ENCODE measurements at regions not wholly inside any gene's neighbourhood (a gene's known extent, or its start where the extent isn't known, plus 50 kb on each side); places are given as distances from the start of the nearest gene placed in this dataset.

GRCh38 chr2:16339206-16339605 lies 326.4 kb downstream of the CYRIA start:
- Histone ChIP-seq H3K4me3 (no peak overlapping the region), H3K4me1 (no peaks in the 10 kb centered on the region), H3K9me3 (peaks cover 0 to 15% (median 0%) of the 10 kb centered on the region in 3 donors), H3K27me3 (no peaks in the 10 kb centered on the region), H3K36me3 (no peaks in the 10 kb centered on the region), H3K27ac (no peak overlapping the region)
- TF ChIP-seq POLR2A (IDR thresholded peaks at IDR 0.05) (no peak), POLR2AphosphoS5 (IDR thresholded peaks at IDR 0.05) (no peak), EP300 (IDR thresholded peaks at IDR 0.05) (no peak)
- TF ChIP-seq, protein P1, sequence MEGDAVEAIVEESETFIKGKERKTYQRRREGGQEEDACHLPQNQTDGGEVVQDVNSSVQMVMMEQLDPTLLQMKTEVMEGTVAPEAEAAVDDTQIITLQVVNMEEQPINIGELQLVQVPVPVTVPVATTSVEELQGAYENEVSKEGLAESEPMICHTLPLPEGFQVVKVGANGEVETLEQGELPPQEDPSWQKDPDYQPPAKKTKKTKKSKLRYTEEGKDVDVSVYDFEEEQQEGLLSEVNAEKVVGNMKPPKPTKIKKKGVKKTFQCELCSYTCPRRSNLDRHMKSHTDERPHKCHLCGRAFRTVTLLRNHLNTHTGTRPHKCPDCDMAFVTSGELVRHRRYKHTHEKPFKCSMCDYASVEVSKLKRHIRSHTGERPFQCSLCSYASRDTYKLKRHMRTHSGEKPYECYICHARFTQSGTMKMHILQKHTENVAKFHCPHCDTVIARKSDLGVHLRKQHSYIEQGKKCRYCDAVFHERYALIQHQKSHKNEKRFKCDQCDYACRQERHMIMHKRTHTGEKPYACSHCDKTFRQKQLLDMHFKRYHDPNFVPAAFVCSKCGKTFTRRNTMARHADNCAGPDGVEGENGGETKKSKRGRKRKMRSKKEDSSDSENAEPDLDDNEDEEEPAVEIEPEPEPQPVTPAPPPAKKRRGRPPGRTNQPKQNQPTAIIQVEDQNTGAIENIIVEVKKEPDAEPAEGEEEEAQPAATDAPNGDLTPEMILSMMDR (IDR thresholded peaks at IDR 0.05) = no peak
- 50 to 56% methylated on average over 1 of the region's 1 CpG for WGBS, 2 donors (ENCODE audit: low coverage in 1 of 2)
- no peak for ATAC-seq

GRCh38 chr2:16338026-16338425 lies 327.6 kb downstream of the CYRIA start:
- no peak for ATAC-seq
- Histone ChIP-seq H3K27ac (no peak overlapping the region), H3K4me1 (peaks cover 0 to 6% (median 0%) of the 10 kb centered on the region in 3 donors), H3K36me3 (no peaks in the 10 kb centered on the region), H3K9me3 (peaks cover 0 to 15% (median 0%) of the 10 kb centered on the region in 3 donors), H3K27me3 (no peaks in the 10 kb centered on the region), H3K4me3 (no peak overlapping the region)
- TF ChIP-seq EP300 (IDR thresholded peaks at IDR 0.05) (no peak), POLR2AphosphoS5 (IDR thresholded peaks at IDR 0.05) (no peak), POLR2A (IDR thresholded peaks at IDR 0.05) (no peak)
- TF ChIP-seq, protein P1 (IDR thresholded peaks at IDR 0.05) = no peak

DNA sequence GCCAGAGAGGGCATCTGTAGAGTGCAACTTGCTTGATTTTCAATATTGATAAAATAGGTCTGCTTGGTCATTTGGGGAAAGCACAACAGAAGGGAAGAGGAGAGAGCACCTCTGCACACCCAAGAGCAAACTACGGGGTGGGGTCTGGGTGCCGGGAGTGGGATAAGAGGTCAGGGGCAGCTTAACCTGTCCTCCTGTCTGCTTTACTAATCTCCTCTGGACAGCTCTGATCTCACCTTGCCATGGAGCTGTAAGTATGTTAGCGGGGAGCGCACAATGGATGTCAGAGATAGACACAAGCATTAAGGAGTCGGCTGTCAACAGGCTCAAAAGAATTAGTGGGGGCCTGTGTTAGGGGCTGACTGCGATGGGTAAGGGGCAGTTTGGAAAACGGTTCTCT lies 328.7 kb downstream of the CYRIA start:
- no peak for ATAC-seq
- TF ChIP-seq EP300 (IDR thresholded peaks at IDR 0.05) (no peak), POLR2A (IDR thresholded peaks at IDR 0.05) (no peak)
- TF ChIP-seq, protein P1 (IDR thresholded peaks at IDR 0.05) = no peak
- no peak overlapping the region for H3K4me3 ChIP-seq
- H3K9me3 ChIP-seq = peaks cover 0 to 15% (median 0%) of the 10 kb centered on the region in 3 donors
- no peak overlapping the region for H3K27ac ChIP-seq
- H3K36me3 ChIP-seq = no peaks in the 10 kb centered on the region
- H3K27me3 ChIP-seq = no peaks in the 10 kb centered on the region
- 79 to 97% methylated on average over 3 to 5 of the region's 7 CpGs for WGBS, 2 donors (ENCODE audit: low coverage in 1 of 2)
- peaks cover 0 to 6% (median 0%) of the 10 kb centered on the region in 3 donors for H3K4me1 ChIP-seq

DNA sequence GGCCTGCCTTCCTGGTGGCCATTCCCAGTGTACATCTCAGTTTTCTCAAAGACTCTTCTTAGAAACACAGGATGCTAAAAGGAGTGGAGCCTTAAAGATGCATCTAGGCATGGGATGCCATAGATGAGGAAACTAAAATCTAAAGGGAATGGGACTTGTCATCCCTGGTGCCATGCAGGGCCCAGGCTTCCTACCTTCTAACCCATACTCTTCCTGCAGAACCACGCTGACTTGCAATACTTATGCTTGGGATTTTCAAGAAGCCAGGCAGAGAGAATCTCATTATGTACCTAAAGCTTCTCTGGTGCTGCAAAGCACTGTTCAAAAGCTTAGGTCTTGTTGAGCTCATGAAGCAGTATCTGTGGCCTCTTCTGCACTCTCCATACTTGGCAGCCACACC lies 329.1 kb downstream of the CYRIA start:
- H3K36me3 ChIP-seq = no peaks in the 10 kb centered on the region
- no peak for ATAC-seq
- TF ChIP-seq POLR2AphosphoS5 (IDR thresholded peaks at IDR 0.05) (no peak), POLR2A (IDR thresholded peaks at IDR 0.05) (no peak), EP300 (IDR thresholded peaks at IDR 0.05) (no peak)
- TF ChIP-seq, protein P1 (IDR thresholded peaks at IDR 0.05) = no peak
- H3K4me3 ChIP-seq = no peak overlapping the region
- H3K4me1 ChIP-seq = peaks cover 0 to 6% (median 0%) of the 10 kb centered on the region in 3 donors
- no peak overlapping the region for H3K27ac ChIP-seq
- no peaks in the 10 kb centered on the region for H3K27me3 ChIP-seq
- H3K9me3 ChIP-seq = peaks cover 0 to 15% (median 0%) of the 10 kb centered on the region in 3 donors
- 100% methylated on average over 1 of the region's 1 CpG; no CpG with 5 or more reads in 1 of the 2 donors for WGBS, 2 donors (ENCODE audit: low coverage in 1 of 2)

DNA sequence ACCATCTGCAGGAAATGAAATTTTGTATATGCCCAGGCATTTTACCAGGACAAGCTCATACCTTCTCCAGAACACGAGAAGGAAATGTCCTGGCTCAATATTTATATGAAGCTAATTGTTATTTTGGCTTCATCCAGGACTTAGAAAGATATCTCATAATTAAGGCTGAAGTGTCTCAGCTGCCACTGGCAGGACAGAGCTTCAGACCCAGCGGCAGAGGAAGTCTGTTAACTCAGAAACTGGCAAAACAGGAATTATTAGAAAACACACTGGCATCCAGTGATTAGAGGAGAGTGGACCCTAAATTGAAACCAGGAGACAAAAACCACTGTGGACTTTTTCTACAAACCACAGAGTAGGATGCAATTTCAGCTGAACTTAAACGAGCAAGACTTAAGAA lies 329.7 kb downstream of the CYRIA start:
- Histone ChIP-seq H3K36me3 (no peaks in the 10 kb centered on the region), H3K4me1 (peaks cover 0 to 6% (median 0%) of the 10 kb centered on the region in 3 donors), H3K27ac (no peak overlapping the region), H3K9me3 (peaks cover 0 to 15% (median 0%) of the 10 kb centered on the region in 3 donors), H3K4me3 (no peak overlapping the region), H3K27me3 (no peaks in the 10 kb centered on the region)
- no peak for ATAC-seq
- WGBS, 2 donors (ENCODE audit: low coverage in 1 of 2) = 56 to 78% methylated on average over 2 to 3 of the region's 3 CpGs
- TF ChIP-seq, protein P1 (IDR thresholded peaks at IDR 0.05) = no peak
- TF ChIP-seq POLR2AphosphoS5 (IDR thresholded peaks at IDR 0.05) (no peak), EP300 (IDR thresholded peaks at IDR 0.05) (no peak), POLR2A (IDR thresholded peaks at IDR 0.05) (no peak)

Data from gastroesophageal sphincter (tissue), 4 donors.